Activated T-helper 2 cell treated with anti-CD3 and anti-CD28 coated beads, Interferon-gamma antibody, Interleukin-2, Interleukin-4, amounts not matched to agents 10 μg/mL and 5 μg/mL and 100 μg/mL, durations not matched to agents 14 hours and 24 hours and 36 hours (primary cell): ENCODE measurements at regions not wholly inside any gene's neighbourhood (a gene's known extent, or its start where the extent isn't known, plus 50 kb on each side); places are given as distances from the start of the nearest gene placed in this dataset.
"Not testable (repeated sequence)": the region's sequence is repeated elsewhere in the genome, so short reads cannot be mapped to it uniquely, and the experiment has no call there.

Source experiments
- DNase-seq: peaks from one replicate; pipeline ENCODE4 v3.0.0; 2021; ENCODE audit warnings: low spot score
- H3K27ac Mint-ChIP-seq: one replicate; pipeline ENCODE4 v1.8.0; 2021; ENCODE audit warnings: mixed read lengths
- H3K27me3 Mint-ChIP-seq: one replicate; pipeline ENCODE4 v1.8.0; 2021; ENCODE audit warnings: low read depth, mixed read lengths
- H3K36me3 Mint-ChIP-seq: one replicate; pipeline ENCODE4 v1.8.0; 2021; ENCODE audit warnings: low read depth, mixed read lengths
- H3K4me1 Mint-ChIP-seq: one replicate; pipeline ENCODE4 v1.8.0; 2021; ENCODE audit warnings: low read depth, mixed read lengths
- H3K4me3 Mint-ChIP-seq: one replicate; pipeline ENCODE4 v1.8.0; 2021; ENCODE audit warnings: low read depth, mild to moderate bottlenecking, moderate library complexity, mixed read lengths
- H3K9me3 Mint-ChIP-seq: one replicate; pipeline ENCODE4 v1.8.0; 2021; ENCODE audit warnings: mixed read lengths
- intact Hi-C: fragments of 100-400 bp; cut with micrococcal nuclease; formaldehyde crosslinking; loops from one replicate; pipeline ENCODE4 v1.15.1; 2023

DNA sequence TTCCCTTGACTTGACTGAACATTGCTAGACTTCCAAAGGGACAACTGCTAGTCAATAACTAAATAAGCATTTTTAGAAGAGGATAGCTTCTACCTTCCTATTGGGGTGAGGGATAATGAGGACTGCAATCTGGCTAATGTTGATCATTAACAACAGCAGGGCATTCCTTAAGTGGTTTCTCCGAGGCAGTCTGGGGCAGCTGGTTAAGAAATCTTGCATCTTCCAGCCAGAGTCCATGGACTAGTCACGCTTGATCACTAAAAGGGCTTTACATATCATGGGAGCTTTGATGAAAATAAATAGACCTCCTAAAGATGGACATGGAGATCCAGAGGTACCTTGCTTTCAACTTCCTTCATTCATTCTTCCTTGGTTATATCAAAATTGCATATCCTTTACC, 329.4 kb upstream of the ESRRG start:
- DNase-seq, result no peak
- H3K27me3 Mint-ChIP-seq, result no peaks in the 10 kb centered on the region
- H3K36me3 Mint-ChIP-seq, result no peaks in the 10 kb centered on the region
- intact Hi-C loops, result no loop called here
- no peak overlapping the region for H3K27ac Mint-ChIP-seq
- no peaks in the 10 kb centered on the region for H3K4me1 Mint-ChIP-seq
- H3K9me3 Mint-ChIP-seq, result no peaks in the 10 kb centered on the region
- no peak overlapping the region for H3K4me3 Mint-ChIP-seq

DNA sequence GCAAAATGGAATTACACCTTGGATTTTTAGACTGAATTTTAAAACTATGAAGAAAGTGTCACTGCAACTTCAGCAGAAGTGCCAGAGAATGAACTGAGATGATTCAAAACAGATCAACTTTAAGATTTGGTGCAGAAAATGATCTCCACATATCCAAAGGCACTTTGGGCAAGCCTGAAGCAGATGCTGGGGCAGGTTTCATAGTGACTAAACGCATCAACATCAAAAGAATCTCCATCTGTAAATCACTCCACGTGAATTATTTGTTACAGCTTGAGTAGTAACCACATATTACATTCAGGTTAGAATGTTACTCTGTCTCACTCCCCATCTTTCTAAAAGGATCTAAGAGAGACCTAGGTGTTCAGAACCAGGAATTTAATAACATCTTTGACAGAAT, 329.0 kb upstream of the ESRRG start:
- no peak for DNase-seq
- H3K27ac Mint-ChIP-seq, result no peak overlapping the region
- no peaks in the 10 kb centered on the region for H3K27me3 Mint-ChIP-seq
- H3K36me3 Mint-ChIP-seq, result no peaks in the 10 kb centered on the region
- intact Hi-C loops, result no loop called here
- no peaks in the 10 kb centered on the region for H3K4me1 Mint-ChIP-seq
- no peak overlapping the region for H3K4me3 Mint-ChIP-seq
- H3K9me3 Mint-ChIP-seq, result no peaks in the 10 kb centered on the region

DNA sequence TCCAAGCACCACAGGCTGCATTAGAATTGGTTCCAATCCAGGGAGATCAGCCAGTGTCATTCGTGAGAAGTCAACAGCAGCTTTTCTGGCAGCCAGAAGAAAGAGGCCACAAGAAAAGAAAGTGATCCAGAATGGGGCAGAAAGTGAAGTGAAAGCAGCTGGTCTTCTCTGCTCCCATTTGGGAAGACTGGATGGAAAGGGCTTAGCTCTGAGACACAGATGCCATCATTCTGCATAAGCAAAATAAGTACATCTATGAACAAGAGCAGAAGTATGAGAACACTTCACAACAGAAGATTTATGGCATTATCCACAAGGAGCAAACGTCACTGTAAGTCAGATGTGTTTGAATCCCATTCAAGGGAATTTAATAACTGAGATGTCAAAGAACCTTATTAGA, 326.5 kb upstream of the ESRRG start:
- no peak for DNase-seq
- intact Hi-C loops, result no loop called here
- H3K27me3 Mint-ChIP-seq, result no peaks in the 10 kb centered on the region
- no peaks in the 10 kb centered on the region for H3K9me3 Mint-ChIP-seq
- H3K36me3 Mint-ChIP-seq, result no peaks in the 10 kb centered on the region
- H3K4me1 Mint-ChIP-seq, result no peaks in the 10 kb centered on the region
- no peak overlapping the region for H3K27ac Mint-ChIP-seq
- no peak overlapping the region for H3K4me3 Mint-ChIP-seq

- Mint-ChIP-seq H3K27me3 (no peaks in the 10 kb centered on the region), H3K9me3 (no peaks in the 10 kb centered on the region), H3K36me3 (no peaks in the 10 kb centered on the region), H3K27ac (no peak overlapping the region), H3K4me1 (no peaks in the 10 kb centered on the region), H3K4me3 (no peak overlapping the region)
- no peak for DNase-seq
- intact Hi-C loops, result no loop called here
These were observed 325.9 kb upstream of the ESRRG start for GRCh38 chr1:217049081-217049480.

GRCh38 chr1:217048104-217048707, 325.0 kb upstream of the ESRRG start:
- no peak overlapping the region for H3K4me3 Mint-ChIP-seq
- no peaks in the 10 kb centered on the region for H3K9me3 Mint-ChIP-seq
- H3K36me3 Mint-ChIP-seq, result no peaks in the 10 kb centered on the region
- H3K27ac Mint-ChIP-seq, result no peak overlapping the region
- no peak for DNase-seq
- no peaks in the 10 kb centered on the region for H3K27me3 Mint-ChIP-seq
- intact Hi-C loops, result no loop called here
- H3K4me1 Mint-ChIP-seq, result no peaks in the 10 kb centered on the region

GRCh38 chr1:217040711-217041455, 317.7 kb upstream of the ESRRG start:
- intact Hi-C loops, result no loop called here
- no peak for DNase-seq
- Mint-ChIP-seq H3K4me3 (no peak overlapping the region), H3K27me3 (no peaks in the 10 kb centered on the region), H3K9me3 (peaks cover 32% of the 10 kb centered on the region), H3K4me1 (no peaks in the 10 kb centered on the region), H3K36me3 (no peaks in the 10 kb centered on the region), H3K27ac (no peak overlapping the region)

- Mint-ChIP-seq H3K27ac (no peak overlapping the region), H3K27me3 (no peaks in the 10 kb centered on the region), H3K36me3 (no peaks in the 10 kb centered on the region), H3K4me1 (no peaks in the 10 kb centered on the region), H3K9me3 (peaks cover 32% of the 10 kb centered on the region), H3K4me3 (no peak overlapping the region)
- intact Hi-C loops, result no loop called here
- no peak for DNase-seq
These were observed 316.7 kb upstream of the ESRRG start for GRCh38 chr1:217039926-217040325.

GRCh38 chr1:217039139-217039538, 315.9 kb upstream of the ESRRG start:
- H3K36me3 Mint-ChIP-seq, H3K4me3 Mint-ChIP-seq, H3K27ac Mint-ChIP-seq, H3K27me3 Mint-ChIP-seq, DNase-seq, H3K4me1 Mint-ChIP-seq, intact Hi-C loops: not testable (repeated sequence)
- H3K9me3 Mint-ChIP-seq, result peaks cover 32% of the 10 kb centered on the region

GRCh38 chr1:217036757-217037156, 313.5 kb upstream of the ESRRG start:
- Mint-ChIP-seq H3K9me3 (peaks cover 32% of the 10 kb centered on the region), H3K4me3 (no peak overlapping the region), H3K4me1 (no peaks in the 10 kb centered on the region), H3K27ac (no peak overlapping the region), H3K27me3 (no peaks in the 10 kb centered on the region), H3K36me3 (no peaks in the 10 kb centered on the region)
- DNase-seq, result no peak
- intact Hi-C loops, result no loop called here

DNA sequence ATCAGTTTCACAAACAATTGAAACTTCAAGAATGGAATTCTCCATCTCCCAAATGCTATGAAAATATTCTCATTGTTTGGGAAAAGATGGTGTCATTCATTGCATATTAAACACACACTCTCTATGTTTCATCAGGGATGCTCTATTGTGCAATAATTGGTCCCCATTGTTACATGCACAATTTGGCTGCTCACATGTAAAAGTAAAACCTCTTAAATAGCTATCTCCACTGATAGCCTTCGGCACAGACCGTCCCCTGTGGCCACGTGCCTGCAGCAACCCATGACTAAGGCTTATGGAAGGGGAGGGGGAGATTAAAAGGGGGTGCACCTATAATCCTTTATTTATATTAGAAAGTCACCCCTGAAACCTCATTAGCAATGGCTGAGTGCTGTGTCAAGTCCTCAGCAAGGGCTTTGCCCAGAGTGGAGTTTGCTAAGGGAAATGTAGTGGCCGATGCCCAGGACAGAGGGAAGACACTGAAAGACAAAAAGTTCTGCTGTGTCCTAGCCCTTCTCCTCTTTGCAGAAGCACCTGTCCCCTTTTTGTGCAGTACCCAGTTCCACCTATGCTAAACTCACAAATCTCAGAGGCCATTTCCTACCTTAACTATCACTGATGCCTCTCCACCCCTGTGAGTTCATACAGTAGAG, 309.6 kb upstream of the ESRRG start:
- Mint-ChIP-seq H3K4me1 (no peaks in the 10 kb centered on the region), H3K36me3 (no peaks in the 10 kb centered on the region), H3K4me3 (no peak overlapping the region), H3K9me3 (peaks cover 16% of the 10 kb centered on the region), H3K27ac (no peak overlapping the region), H3K27me3 (no peaks in the 10 kb centered on the region)
- DNase-seq, result no peak
- intact Hi-C loops, result no loop called here

DNA sequence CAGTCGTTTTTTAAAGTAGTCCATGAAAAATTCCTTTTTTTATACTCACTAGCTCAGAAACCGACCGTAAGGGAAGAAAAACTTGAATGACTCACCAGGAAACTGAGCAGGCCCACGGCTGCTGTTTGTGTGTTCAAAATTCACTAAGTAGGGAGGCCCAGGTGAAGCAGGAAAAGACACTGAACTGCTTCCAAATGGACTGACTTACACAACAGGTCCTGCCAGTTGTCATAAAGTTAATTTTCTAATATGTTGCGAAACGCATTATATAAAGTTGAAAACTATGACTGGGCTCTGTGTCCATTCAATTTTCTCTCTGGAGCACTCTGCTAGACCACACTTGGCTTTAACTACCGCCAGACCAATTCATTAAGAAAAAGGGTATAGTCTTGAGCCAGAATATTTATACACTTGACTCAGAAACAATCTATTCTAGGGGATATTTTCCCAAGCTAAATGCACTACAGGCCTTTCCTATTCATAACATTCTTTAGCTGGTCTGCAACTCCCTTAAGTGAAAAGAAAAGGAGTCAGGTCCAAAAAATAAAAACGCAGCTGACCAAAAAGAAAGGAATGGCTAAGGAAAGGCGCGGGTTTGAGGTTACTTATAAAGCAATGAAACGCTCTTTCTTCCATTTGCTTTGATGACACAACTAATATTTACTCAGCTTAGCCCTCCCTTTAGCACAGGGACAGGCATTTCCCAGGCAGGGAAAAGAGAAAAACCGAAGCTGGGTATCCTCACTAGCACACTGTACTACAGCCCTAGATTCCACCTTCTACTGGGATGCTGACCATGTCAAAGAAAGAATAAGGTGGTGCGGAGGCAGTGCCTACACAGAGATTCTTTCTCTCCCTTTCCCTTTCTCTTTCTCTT, 306.3 kb upstream of the ESRRG start:
- Mint-ChIP-seq H3K27ac (no peak overlapping the region), H3K4me3 (no peak overlapping the region), H3K4me1 (peaks cover 7% of the 10 kb centered on the region), H3K36me3 (no peaks in the 10 kb centered on the region), H3K9me3 (peaks cover 3% of the 10 kb centered on the region), H3K27me3 (no peaks in the 10 kb centered on the region)
- intact Hi-C loops, result no loop called here
- DNase-seq, result no peak

- Mint-ChIP-seq H3K4me3 (no peak overlapping the region), H3K27me3 (no peaks in the 10 kb centered on the region), H3K36me3 (no peaks in the 10 kb centered on the region), H3K27ac (no peak overlapping the region), H3K9me3 (peaks cover 3% of the 10 kb centered on the region), H3K4me1 (peaks cover 7% of the 10 kb centered on the region)
- no peak for DNase-seq
- intact Hi-C loops, result no loop called here
These were observed 304.3 kb upstream of the ESRRG start for GRCh38 chr1:217027403-217028080.
